ENCODE measurements at regions not wholly inside any gene's neighbourhood (a gene's known extent, or its start where the extent isn't known, plus 50 kb on each side); places are given as distances from the start of the nearest gene placed in this dataset.
A peak's percentile ranks its signal among the peaks of the same experiment; 100 is the strongest.
"Not testable (repeated sequence)": the region's sequence is repeated elsewhere in the genome, so short reads cannot be mapped to it uniquely, and the experiment has no call there.

- DNase-seq = no peak
Observed at GRCh38 chr14:44783901-44784300, 177.8 kb downstream of the KLHL28 start.

GRCh38 chr14:44782775-44783238 lies 178.9 kb downstream of the KLHL28 start:
- no peak for DNase-seq

GRCh38 chr14:44780989-44781388 lies 180.8 kb downstream of the KLHL28 start:
- DNase-seq = no peak

GRCh38 chr14:44778604-44779003 lies 183.1 kb downstream of the KLHL28 start:
- DNase-seq = no peak

GRCh38 chr14:44777584-44777983 lies 184.2 kb downstream of the KLHL28 start:
- no peak for DNase-seq

DNA sequence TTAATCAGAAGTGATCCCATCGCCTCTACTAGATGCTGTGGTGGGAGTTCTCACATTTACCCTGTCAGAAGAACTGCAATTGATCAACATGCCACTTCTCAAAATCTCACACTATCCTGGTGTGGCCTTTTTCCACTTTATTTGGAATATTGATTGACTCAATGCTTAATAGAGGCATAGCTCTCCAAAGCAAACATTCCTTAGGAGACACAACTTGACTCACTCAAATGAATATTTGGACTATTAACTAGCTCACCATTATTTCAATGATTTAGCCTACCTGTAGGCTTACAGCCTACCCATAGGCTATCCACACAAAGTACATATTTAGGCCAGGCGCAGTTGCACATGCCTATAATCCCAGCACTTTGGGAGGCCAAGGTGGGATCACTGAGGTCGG lies 186.5 kb downstream of the KLHL28 start:
- no peak for DNase-seq

- no peak for DNase-seq
Observed at GRCh38 chr14:44774396-44774795, 187.4 kb downstream of the KLHL28 start.

DNA sequence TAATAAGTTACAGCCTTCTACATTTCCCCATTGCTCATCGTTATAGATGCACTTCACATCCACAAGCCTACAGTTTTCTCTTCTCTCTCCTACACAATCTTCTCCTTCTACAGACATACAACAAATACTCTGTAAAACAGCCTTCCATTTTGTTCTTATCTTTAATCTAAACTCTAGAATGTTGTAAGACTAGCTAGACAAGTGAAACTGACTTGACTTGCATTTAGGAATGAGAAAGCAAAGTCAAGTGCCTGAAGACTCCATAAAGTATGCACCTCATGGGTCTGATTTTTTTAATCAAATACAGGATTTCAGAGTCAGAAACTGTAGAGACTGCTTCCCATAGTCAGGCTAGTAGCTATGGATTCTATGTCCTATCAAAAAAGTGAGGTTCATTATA lies 190.3 kb downstream of the KLHL28 start:
- DNase-seq = no peak

DNA sequence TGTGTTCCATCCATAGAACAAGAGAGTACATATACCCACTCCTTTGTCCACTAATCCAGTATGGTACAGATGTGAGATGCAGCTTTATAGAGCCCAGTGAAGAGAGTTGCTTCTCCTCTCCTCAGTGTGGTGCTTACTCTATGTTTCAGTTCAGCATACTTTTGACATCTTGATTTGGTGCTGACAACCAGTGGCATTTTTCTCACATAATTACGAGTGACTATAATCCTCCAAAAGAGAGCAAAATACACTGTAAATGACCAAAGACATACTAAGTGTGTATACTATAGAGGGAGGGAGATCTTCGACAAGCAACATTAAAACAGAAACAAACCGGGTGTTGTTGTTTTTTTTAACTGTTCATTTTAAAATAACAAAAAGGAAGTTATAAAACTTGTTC lies 191.5 kb downstream of the KLHL28 start:
- DNase-seq = no peak

DNA sequence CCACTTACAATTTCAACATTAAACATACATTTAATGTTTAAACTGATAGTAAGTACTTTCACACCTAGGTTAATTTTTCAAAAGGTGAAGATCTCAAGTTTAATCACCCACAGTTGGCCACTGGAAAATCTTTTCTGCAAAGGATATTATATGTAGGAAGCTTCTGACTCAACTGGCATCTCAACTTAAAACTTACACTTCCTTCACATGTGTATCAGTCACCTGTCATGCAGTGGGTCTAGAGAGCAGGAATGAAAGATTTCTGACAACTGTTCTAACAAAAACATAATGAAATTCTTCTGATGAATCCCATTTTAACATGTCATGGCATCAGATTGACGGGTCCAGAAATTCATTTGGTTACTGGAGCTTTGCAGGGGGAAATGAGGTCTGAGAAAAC lies 192.8 kb downstream of the KLHL28 start:
- no peak for DNase-seq

DNA sequence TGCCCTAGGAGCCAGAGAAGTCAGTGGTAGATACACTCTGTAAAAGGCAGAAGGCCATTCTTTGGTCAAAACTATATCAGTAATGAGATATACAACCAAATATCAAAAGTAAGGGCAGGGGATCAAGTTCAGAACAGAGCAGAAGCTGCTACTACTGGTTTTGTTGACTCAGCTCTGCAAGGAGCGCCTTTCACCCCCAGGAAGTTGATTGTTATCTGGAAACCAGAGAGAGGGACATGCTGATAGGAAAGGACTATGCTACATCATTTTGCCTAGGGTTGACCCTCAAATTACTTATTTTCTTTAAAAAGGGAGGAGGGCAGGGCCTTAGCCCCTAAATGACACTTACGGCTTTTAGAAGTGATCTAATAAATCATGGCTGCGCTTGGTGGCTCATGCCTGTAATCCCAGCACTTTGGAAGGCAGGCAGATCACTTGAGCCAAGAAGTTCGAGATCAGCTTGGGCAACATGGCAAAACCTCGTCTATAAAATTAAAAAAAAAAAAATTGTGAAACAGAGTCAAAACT lies 194.0 kb downstream of the KLHL28 start:
- DNase-seq = no peak

GRCh38 chr14:44766285-44766684 lies 195.5 kb downstream of the KLHL28 start:
- no peak for DNase-seq

GRCh38 chr14:44763356-44763755 lies 198.4 kb downstream of the KLHL28 start:
- no peak for DNase-seq

DNA sequence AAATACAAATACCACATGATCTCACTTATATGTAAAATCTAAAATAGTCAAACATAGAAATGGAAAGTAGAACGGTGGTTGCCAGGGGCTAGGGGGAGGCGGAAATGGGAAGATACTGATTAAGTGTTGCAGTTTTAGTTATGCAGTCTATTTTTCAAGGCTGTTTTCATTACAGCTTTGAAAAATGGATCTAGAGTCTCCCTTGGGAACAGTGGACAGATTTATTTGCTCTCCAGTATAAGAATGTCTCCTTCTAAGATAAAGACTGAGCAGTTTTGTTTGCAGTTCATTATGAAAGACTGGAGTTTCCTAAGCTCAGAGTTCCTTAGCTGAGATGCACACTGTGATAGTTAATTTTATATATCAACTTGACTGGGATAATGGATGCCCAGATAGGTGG lies 202.5 kb downstream of the KLHL28 start:
- DNase-seq = no peak

DNA sequence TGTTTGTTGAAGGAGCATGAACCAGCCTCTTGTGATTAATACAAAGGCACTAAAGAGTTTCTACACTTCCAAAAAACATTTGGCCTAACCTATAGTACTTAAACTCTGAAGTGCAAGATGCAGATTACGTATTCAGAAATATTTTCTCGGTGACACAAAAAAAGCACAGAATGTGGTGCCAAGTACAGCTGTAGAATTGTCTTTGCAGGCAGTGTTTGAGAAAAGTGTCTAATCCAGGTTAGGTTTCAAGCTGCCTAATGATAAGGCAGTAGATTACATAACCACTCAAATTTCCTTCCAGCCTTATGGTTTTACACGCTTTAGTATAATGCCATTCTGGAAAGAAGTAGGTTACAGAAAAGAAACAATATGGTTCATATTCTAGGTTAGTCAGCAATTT lies 205.2 kb downstream of the KLHL28 start:
- DNase-seq = no peak

- no peak for DNase-seq
Observed at GRCh38 chr14:44745371-44745770, 216.4 kb downstream of the KLHL28 start.

- no peak for DNase-seq
Observed at GRCh38 chr14:44742202-44742601, 219.5 kb downstream of the KLHL28 start.

DNA sequence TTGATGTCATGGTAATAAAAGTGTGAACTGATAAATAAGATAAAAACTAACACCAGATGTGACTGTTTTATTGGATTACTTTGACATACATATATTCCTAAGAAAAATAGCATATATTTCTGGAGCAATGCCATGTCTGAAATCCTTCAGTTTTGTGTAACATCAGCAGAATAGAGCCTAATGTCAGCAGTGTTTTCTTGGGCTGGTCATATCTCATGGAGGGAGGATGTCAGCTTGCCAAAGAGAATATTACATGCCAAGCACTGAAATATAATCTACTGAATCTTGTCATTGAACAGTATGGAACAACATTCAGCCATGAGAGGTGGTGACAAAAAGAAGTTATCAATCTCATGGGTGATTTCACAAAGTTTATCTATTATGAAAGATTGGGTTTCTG lies 220.3 kb downstream of the KLHL28 start:
- DNase-seq = no peak

DNA sequence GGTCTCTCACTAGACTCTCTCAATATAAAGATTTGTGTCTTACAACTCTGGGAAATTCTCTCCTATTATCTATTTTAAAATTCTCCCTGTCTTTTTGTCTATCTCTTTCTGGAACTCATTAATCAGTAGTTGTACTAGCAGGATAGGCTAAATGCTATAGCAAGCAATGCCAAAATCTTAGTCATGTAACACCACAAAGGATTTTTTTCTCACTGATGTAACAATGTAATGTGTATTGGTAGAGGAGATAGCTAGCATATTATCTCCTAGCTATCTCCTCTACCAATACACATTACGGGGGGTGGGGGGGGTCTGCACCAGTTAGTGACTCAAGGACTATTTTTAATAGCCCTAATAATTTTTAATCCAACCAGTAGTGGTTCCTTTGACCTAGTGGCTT lies 225.4 kb downstream of the KLHL28 start:
- no peak for DNase-seq

DNA sequence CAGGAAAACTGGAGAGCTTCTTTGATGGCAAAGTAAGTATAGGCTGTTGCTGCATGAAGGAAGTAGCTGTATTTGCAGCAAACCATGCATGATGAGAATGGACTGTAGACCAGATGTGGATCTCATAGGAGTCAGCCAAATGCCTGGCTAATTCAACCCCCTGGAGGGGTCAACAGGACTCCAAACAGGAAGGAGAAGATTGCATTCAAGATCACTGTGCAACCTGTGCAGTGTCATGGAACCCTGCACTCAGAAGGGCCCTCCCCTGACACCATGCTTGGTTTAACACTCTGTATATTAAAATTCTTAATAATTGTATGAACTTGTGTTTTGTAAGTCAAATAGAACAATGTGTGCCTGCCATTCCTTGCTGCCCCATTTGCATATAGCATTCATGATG lies 225.1 kb upstream of the FSCB start:
- no peak for DNase-seq

- DNase-seq = no peak
Observed at GRCh38 chr14:44730860-44731259, 223.8 kb upstream of the FSCB start.

GRCh38 chr14:44721395-44721794 lies 214.3 kb upstream of the FSCB start:
- DNase-seq = not testable (repeated sequence)

DNA sequence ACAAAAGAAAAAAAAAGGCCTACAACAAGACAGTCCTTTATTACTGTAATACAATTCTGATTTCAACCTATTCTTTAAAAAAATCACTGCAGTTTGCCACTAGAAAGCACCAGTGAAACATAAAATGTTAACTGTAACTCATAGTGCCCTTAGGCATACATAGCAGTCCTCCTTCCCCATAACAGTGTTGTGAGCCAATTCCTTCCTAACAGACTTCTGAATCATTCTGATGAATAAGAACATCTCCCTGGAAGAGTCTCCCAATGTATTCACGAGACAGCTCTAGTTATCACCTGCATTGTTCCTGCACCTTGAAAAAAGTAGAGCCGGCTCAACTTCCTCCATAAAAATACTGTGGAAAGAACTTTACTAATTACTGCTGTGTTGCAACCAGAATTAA lies 213.6 kb upstream of the FSCB start:
- DNase-seq = no peak

GRCh38 chr14:44712024-44712815 lies 205.1 kb upstream of the FSCB start:
- peak; percentile 36 for DNase-seq
